ENCODE measurements at regions not wholly inside any gene's neighbourhood (a gene's known extent, or its start where the extent isn't known, plus 50 kb on each side); places are given as distances from the start of the nearest gene placed in this dataset.

DNA sequence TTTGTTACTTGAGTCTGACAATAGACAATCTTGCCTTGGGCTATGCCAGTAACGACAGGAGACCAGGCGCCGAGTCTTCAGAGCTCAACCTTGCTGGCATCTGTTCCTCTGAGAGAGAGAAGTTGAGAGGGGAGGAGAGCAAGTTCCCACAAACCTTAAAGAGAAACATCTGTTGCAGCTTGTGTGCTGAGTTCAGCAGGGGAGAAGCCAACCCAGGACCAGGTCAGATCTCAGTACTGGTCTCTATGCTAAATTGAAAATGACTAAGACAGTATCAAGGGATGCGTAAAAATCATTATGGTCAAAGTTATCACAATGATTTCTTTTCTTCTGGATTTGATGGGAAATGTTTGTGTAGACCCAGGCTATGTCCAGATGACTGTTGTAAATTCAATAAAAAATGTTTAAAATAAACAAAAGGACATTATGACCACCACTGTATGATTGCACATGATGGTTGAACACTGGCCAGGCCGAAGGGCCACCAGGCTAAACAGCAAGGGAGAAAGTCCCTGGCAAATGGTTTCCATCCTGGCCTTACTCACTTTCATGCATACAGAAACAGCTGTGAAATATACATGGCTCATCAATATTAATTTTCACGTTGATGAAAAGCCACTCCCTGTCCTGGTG lies 100.3 kb upstream of the PMAIP1 start:
- no peak for TF ChIP-seq EZH2 (IDR thresholded peaks at IDR 0.05; ENCODE audit: insufficient read depth, poor library complexity, severe bottlenecking)
- TF ChIP-seq EZH2phosphoT487 (IDR thresholded peaks at IDR 0.05; ENCODE audit: insufficient read depth, low read depth), result no peak

Data from GM23248 (cell line).